HG03354 (cell line): ENCODE measurements at regions not wholly inside any gene's neighbourhood (a gene's known extent, or its start where the extent isn't known, plus 50 kb on each side); places are given as distances from the start of the nearest gene placed in this dataset.

ENCODE experiments used
- ATAC-seq: cut with Tn5 transposase; IDR thresholded peaks from one replicate; pipeline ENCODE4 v1.9.1; 2021; ENCODE audit warnings: mild to moderate bottlenecking; ENCODE audit not compliant: unreplicated experiment, poor library complexity, severe bottlenecking

DNA sequence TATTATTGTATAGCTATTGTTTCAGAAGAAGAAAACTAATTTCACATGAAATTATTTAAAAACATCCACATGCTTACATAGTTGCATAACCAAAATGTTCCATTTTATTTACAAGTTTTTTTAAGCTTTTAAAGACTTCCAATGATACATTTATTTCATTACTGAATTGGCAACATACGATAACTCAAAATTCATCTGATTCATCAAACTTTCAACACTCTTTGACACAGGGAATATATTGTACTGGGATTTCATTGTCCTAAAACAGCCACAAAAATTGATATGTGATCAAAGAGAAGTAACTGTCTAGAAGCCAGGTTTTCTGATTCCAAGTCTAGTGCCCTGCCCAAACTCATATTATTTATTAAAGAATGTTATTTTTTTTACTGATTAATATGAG lies 131.4 kb upstream of the USP24 start:
- ATAC-seq, result no peak

DNA sequence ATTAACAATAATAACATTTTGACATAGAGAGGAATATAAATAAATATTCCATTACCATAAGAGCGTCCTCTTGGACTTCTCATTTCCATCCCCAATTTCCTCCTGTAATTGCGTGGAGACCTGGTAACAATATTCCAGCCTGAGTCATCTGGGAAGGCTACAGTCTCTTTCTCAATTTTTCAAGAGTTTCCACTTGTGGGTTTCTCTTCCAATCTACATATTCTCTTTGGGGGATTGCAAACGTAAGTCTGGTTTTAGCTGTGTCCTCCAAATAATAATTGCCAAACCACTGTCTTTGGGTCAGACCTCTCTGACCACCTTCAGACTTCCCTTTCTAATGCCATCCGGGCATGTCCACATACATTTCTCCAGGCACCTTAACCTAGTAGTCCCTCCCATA lies 124.5 kb upstream of the USP24 start:
- ATAC-seq, result no peak

DNA sequence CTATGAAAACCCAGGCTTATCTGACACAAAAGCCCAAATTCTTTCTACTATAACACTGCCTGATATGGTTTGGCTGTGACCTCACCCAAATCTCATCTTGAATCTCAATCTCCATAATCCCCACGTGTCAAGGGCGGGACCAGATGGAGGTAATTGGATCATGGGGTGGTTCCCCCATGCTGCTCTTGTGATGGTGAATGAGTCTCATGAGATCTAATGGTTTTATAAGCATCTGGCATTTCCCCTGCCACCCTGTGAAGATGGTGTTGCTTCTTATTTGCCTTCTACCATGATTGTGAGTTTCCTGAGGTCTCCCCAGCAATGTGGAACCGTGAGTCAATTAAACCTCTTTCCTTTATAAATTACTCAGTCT lies 123.3 kb upstream of the USP24 start:
- peak; percentile 16 for ATAC-seq

DNA sequence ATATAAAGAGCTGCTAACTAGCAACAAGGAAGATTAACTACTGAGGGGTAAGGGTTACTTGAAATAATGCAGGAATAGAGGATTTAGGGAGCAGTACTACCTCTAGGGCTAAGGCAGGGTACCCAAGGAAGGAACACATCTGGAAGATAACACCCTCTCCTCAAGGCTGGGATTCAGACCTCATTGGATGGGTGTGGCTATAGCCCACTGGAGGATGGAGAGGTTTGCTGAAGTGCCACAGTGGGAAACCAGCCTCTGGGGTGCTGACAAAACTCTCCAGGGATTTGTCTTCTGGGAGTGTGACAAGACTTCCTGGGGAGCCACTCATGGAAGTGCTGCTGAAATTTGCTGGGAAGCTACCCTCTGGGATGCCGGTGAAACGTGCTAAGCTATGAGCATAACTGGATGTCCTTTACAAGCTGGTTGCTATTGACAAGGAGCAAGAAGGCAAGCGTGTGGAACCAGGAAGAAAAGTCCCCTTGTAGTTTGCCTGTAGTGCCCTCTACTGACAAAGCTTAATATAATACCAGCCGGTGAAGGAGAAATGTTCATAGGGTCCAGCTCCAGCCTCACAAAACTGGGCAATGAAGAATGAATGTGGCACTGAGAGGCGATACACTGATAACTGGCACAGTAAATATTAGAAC lies 122.8 kb upstream of the USP24 start:
- ATAC-seq, result peak; percentile 76

DNA sequence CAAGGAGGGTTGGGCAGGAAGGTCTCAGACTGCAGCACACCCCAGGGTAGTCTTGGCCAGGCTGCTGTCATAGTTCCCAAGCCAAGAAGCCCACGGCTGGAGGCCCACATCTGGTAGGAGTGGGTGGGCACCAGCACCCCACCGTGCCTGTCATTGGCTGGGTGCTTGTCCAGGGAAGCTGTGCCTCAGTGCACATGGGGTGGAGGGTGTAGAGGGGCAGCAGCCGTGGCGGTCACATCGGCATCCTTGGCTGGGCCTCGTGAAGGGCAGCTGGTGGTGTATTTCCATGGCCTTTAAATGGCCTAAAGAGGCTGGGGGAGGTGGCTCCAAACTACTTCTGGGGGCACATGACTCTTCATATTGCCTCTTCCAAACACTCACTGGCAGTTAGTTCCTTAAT lies 119.6 kb upstream of the USP24 start:
- ATAC-seq, result no peak

DNA sequence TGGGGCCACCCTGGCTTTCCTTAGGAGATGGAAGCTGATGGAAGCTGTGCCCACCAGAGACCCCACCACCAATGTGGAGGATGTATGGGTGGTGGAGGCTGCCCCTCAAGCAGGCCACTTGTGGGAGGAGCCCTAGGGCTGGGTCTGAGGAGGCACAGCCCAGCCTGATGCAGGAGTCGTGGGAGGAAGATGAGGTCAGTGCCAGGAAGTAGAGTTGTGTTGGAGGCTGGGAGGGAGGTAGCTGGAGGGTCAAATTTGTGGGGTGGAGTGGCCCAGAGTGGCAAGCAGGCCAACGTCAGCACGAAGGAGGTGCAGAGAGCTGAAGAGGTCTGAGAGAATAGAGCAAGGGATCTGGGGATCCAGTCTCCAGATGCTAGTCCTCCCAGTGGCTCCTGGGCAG lies 119.0 kb upstream of the USP24 start:
- no peak for ATAC-seq

DNA sequence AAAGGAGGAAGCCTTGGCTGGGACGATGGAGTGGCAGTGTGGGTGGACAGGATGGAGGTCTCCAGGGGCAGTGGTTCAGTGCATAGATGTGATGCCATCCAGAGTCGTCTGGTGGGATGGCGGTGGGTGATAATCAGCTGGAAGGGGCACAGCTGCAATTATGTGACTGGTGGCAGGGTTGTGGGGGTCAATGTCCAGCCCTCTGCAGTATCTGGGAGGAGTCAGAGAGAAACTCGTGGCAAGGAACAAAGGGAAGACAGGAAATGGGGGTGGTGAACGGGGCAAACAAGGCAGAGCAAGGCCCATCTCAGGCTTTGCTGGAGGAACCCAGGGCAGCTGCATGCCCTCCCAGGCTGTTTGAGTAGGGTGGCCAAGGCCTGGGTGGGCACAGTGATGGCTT lies 118.3 kb upstream of the USP24 start:
- ATAC-seq, result no peak

DNA sequence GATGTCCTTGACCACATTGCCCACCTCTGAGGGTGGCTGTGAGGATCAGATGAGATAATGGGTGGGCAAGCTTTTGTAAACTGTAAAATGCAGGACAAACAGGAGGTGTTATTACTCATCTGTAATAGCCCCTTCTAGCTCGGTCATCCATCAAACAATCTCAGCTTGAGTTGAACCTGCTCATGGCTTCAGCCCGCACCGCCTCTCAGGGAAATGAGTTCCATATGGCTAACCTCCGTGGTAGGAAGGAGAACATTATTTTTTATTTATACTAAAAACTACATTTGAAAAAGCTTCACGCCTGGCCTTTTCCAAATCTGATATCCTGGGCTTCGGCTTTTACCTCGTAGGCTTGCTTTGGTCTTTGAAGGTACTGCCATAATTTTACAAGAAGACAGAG lies 116.2 kb upstream of the USP24 start:
- ATAC-seq, result no peak

DNA sequence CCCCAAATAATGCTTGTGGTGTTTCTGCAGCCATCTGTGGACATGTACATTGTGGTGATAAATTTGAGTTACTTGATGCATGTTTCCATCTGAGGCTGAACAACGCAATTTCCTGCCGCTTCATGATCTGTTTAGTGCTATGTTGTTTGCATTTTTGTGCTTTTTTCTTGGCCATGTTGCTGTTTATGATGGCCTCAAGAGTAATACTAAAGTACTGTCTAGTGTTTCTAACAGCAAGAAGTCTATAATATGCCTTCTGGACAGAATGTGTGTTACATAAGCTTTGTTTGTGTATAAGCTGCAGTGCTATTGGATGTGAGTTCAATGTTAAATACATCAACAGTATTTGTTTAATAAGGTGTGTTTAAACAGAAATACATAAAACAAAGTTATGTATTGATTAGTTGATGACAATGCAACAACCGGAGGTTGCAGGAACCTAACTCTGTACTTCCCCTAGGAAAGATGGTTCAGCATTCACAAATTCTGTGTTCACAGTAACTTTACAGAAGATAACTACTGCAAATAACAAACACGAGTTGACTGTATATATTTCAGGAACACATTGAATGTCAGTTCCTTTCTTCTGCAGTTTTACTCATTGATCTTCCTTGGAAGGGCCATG lies 114.8 kb upstream of the USP24 start:
- no peak for ATAC-seq

DNA sequence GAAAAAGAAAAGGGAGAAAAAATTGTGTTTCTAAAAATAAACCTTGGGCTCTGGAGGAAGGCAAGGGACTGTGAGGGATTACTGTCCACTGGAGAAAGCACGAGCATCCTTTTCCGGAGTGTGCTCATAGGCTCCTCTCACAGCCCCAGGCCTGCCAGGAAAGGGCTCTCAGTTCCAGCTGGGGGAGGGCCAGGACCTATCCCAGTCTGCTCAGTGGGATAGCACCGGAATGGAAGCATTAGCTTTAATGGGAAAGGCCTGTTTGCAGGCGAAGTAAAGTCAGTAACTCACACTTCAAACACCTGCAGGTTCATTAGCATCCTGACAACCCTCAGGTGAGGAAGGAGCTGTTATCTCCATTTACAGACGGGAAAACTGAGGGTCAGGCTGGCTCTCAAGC lies 113.9 kb upstream of the USP24 start:
- ATAC-seq, result no peak

DNA sequence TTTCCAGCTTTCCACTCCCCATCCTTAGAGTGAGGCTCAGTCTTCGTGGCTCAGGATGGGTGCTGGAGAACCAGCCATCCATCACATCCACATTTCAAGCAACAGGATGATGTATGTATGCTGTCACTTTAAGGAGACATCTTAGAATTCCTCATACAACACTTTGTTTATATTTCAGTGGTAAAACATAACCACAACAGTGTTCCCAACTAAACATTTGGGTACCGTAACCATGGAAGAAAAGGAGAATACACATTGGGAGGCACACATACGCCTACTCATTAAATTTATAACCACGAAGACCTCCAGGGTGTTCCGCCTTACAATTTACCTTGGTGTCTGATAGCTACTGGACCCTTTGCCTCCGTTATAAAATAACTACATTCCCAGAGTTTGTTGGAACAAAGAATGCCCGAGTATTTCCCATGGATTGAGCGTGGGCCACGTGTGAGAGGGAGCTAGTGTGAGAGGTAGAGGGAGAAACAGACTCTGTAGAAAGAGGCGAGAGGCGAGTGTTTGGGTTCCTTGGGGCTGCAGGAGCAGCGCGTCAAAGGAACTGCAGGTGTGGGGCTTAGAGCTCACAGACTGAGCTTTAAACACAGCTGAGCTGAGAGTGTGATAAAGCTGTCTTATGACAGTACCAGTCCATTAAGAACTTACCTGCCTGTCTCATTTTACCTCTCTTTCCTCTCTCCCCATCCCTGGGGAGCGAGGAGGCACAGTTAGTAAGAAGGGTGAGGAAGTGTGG lies 111.5 kb upstream of the USP24 start:
- no peak for ATAC-seq

DNA sequence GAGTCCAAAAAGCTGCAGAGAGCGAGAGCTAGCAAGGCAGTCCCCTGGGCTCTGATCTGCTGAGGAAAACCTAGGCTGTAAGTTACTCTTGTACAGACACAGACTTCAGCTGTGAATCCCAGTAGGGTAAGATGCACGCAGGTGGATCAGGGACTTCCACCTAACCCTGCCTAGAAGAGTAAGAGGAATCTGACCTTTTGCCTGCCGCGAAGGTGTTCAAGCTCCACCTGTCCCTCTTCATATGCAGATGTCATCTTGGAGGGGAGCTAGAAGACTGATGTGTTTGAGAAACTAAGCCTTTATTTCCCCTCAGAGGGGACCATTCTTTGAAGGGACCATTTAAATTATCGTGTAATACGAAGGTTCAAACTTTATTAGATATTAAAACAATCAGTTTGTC lies 108.6 kb upstream of the USP24 start:
- ATAC-seq, result no peak

DNA sequence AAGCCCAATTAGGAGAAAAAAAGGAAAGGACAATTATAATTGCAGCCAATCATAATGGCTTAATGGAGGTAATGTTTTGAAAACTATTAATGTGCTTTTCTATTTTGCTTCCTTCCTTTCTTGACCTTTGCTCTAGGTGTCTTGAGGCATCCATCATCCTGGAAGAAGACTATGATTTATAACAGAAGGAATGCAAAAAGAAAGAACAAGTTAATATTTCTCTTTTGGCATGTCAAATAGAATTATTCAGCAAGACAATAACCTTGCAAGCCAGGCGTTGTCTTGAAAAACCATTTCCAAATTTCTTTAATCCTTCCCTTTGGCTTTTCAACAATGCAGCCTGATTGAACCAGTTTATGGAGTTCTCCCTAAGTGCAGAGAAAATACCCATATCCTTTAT lies 107.7 kb upstream of the USP24 start:
- no peak for ATAC-seq

DNA sequence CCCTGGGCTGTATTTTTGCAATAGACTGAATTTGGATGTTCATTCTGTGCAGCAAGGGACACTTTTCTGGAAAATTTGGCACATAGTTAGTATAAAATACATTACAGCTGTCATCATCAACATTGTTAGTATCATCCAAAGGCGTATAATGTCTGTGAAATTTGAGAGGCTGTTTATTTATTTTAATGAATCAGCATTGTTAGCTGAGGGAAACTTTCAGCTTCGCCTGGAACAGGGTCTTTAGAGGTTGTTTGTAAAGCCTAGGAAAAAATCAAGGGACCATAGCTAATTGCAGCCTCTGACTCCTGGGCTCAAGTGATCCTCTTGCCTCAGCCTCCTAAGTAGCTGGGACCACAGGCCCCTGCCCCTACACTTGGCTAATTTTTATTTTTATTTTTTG lies 106.8 kb upstream of the USP24 start:
- ATAC-seq, result no peak

DNA sequence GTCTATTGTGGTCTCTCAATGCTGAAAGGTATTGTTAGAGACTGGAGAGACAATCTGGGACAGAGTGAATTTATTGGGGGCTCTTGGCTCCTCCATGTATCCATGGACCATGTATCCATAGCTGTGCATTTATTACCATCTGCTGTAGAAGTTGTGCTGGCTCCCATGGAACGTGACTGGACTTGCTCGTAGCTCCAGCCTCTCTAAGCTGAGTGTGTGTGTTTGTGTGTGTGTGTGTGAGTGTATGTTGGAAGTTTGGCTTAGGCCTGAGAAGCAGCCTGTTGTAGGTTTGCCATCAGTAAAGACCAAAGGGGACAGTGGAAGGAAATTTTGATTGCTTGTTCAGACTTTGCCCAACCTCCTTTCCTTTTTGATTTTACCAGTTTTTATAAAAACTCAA lies 105.7 kb upstream of the USP24 start:
- ATAC-seq, result no peak

DNA sequence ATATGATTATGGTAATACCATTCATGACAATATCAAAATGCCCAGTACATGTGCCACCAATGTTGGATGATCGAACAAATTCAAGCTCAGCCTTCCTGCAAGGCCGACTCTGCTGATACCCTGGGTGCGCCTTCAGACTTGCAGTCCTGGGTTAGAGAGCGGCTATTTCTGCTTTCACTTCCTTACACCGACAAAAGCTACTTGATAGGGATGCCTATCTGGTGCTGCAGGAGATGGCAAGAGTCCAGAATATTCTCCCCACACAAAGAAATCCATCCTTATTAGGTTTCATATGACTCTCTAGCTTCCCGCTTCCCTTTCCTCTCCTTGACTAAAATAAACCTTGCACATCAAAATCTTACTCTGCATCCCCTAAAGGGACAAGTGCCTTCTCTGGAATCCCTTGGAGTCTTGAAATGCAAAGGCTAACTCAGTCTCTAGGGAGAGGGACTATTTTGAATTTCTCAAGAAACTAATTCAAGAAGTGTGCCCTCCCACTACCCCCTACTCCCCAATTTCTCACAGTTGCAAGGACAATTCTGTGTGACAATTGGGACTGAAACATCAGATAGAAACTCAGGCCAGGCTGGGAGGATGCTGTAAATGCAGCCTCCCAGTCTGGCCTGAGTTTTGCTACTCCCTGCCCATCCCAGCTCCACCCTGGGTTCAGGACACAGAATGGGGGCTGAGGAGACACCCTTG lies 103.1 kb upstream of the USP24 start:
- ATAC-seq, result no peak

DNA sequence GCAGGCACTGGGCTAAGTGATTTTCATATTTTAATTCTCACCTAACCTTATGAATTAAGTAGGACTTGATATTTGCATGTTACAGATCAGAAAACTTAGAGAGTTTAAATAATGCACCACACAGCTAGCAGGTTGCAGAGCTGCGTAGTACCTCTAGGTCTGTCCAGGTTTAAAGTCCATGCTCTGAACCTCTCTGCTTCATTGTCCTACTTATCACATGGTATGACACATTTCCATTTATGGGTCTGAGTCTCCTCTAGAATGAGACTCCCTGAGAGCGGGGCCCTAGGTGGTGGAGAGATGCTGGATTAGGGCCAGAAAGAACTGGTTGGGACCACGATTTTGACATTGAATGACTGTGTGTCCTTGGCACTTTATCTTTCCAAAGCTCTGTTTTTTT lies 102.5 kb upstream of the USP24 start:
- no peak for ATAC-seq

DNA sequence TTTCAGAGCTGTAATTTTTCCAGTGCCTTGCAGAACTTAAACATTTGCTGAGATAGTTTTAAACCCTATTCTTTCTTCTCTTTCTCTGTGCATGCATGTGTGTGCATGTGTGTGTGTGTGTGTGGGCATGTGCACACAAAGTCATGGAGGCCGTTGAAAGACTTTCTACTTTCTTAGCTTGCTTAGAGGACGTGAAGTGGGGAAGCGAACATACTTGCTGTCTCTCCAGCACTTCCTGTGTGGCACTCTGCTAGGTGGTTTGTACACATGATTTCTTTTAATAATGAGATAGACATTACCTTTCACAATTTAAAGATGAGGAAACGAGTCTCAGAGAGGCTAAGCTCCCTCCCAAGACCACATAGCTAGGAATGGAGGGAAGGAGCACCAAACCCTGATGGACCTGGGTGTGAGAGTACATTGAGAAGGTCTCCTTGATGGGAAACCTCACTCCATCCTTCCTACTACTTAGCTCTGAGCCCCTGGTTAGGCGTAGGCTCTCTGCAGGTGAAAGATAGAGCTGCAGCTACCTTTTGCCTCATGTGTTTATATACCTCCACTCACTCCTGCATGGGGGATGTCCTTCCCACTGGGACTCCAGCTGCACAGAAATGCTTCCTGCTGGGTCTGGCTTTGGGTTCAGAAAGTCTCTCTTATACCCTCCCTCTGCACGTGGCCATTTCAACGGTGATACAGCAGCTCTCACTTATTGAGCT lies 101.9 kb upstream of the USP24 start:
- no peak for ATAC-seq

DNA sequence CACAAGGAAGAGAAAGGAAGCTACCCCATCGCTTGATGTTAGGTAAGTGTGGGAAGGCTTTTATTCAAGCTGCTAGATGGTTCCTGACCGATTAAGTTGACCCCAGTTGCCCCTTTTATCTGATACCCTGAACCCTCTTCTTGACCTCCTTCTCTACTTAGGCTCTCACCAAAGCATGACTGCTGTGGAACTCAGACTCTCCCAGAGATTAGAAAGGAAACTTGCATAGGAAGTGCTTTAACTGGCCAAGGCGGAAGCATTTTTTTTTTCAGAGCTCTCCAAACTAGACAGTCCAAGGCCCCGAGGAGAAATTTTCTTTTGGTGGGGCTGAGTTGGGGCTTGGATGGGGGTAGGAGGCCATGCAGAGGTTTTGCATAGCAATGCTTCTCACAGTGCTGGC lies 101.3 kb upstream of the USP24 start:
- ATAC-seq, result no peak

DNA sequence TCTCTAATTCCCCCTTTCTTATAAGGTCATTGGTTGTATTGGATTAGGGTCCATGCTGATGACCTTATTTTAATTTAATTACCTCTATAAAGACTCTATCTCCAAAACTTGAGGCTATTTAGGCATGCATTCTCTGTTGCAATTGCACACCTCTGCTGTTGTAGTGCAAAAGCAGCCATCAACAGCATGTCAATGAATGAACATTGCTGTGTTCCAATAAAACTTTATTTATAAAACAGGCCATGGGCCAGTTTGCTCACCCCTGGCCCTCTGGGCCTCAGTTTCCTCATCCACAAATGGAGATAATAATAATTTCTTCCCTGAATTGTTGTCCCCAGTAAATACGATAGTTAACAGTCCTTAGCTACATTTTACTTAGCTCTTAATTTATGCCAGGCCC lies 100.4 kb upstream of the USP24 start:
- ATAC-seq, result no peak
